Brain microvascular endothelial cell (primary cell): ENCODE measurements at regions not wholly inside any gene's neighbourhood (a gene's known extent, or its start where the extent isn't known, plus 50 kb on each side); places are given as distances from the start of the nearest gene placed in this dataset.

Experiments
- DNase-seq: peaks from one replicate; pipeline ENCODE4 v3.0.0-alpha.2; 2020
- H3K27ac ChIP-seq: fragments of 250-450 bp; sonication (Bioruptor Pico); 2 replicates; pipeline ENCODE4 v1.5.1; 2020; ENCODE audit warnings: mild to moderate bottlenecking, moderate library complexity
- H3K27me3 ChIP-seq: fragments of 250-450 bp; sonication (Bioruptor Pico); replicated peaks from 2 replicates; pipeline ENCODE4 v1.5.1; 2020; ENCODE audit warnings: mild to moderate bottlenecking
- H3K36me3 ChIP-seq: fragments of 250-450 bp; sonication (Bioruptor Pico); replicated peaks from 2 replicates; pipeline ENCODE4 v1.5.1; 2020; ENCODE audit warnings: mild to moderate bottlenecking
- H3K4me3 ChIP-seq: 2 replicates; pipeline ENCODE4 v1.5.1; 2011; ENCODE audit warnings: low read depth, mild to moderate bottlenecking, control low read depth, low read length, moderate library complexity
- CTCF ChIP-seq: IDR thresholded peaks from 2 replicates; pipeline ENCODE4 v1.5.1; 2011; ENCODE audit warnings: low read depth, mild to moderate bottlenecking, moderate library complexity, low read length, control low read depth, inconsistent platforms; ENCODE audit errors: missing control alignments
- in situ Hi-C: cut with HindIII; loops from 2 replicates; pipeline ENCODE4 v1.10.0; 2017; ENCODE audit warnings: low sequenced_read_pairs, low pct_ligation_motif_present

- no peak for TF ChIP-seq CTCF
- H3K27ac ChIP-seq, result no peak overlapping the region
- no peaks in the 10 kb centered on the region for H3K27me3 ChIP-seq
- no peak for DNase-seq
- in situ Hi-C loops, result no loop called here
- no peaks in the 10 kb centered on the region for H3K36me3 ChIP-seq
- H3K4me3 ChIP-seq, result no peak overlapping the region
These were observed 143.1 kb downstream of the CEP57L1 start for GRCh38 chr6:109238396-109238795.

GRCh38 chr6:109237986-109238329 is 142.7 kb downstream of the CEP57L1 start:
- Histone ChIP-seq H3K27me3 (no peaks in the 10 kb centered on the region), H3K27ac (no peak overlapping the region), H3K36me3 (no peaks in the 10 kb centered on the region), H3K4me3 (no peak overlapping the region)
- no peak for DNase-seq
- in situ Hi-C loops, result no loop called here
- no peak for TF ChIP-seq CTCF

GRCh38 chr6:109237077-109237985 is 142.0 kb downstream of the CEP57L1 start:
- Histone ChIP-seq H3K36me3 (no peaks in the 10 kb centered on the region), H3K4me3 (no peak overlapping the region), H3K27ac (no peak overlapping the region), H3K27me3 (no peaks in the 10 kb centered on the region)
- in situ Hi-C loops, result no loop called here
- TF ChIP-seq CTCF, result no peak
- no peak for DNase-seq

GRCh38 chr6:109236115-109237076 is 141.1 kb downstream of the CEP57L1 start:
- in situ Hi-C loops, result no loop called here
- no peak for DNase-seq
- no peaks in the 10 kb centered on the region for H3K36me3 ChIP-seq
- no peak for TF ChIP-seq CTCF
- H3K27ac ChIP-seq, result no peak overlapping the region
- no peak overlapping the region for H3K4me3 ChIP-seq
- H3K27me3 ChIP-seq, result no peaks in the 10 kb centered on the region

GRCh38 chr6:109235481-109236038 is 140.3 kb downstream of the CEP57L1 start:
- no peaks in the 10 kb centered on the region for H3K27me3 ChIP-seq
- DNase-seq, result no peak
- no peak overlapping the region for H3K27ac ChIP-seq

More at GRCh38 chr6:109235481-109236038, 140.3 kb downstream of the CEP57L1 start:
- TF ChIP-seq CTCF, result no peak
- Histone ChIP-seq H3K4me3 (no peak overlapping the region), H3K36me3 (no peaks in the 10 kb centered on the region)
- in situ Hi-C loops, result no loop called here
